K562 (cell line): ENCODE measurements at regions not wholly inside any gene's neighbourhood (a gene's known extent, or its start where the extent isn't known, plus 50 kb on each side); places are given as distances from the start of the nearest gene placed in this dataset.

Experiments used
- ATAC-seq: fragments of 200-7000 bp; cut with Tn5 transposase; 3 replicates; pipeline ENCODE4 v1.9.1; 2020; ENCODE audit warnings: moderate library complexity
- BruUV-seq: library from RNA; stranded (reverse); fragments of 400-500 nt; replicated peaks from 2 replicates; lab custom pipeline; 2021; lab: Mats Ljungman, UMichigan
- CTCF ChIA-PET: fragments of 300-600 bp; formaldehyde crosslinking; extraction: SDS; loops from one replicate; lab custom pipeline; 2021; ENCODE audit warnings: low intra/inter-chr PET ratio; lab: Yijun Ruan, JAX
- POLR2A ChIA-PET: fragments of 300-600, 350-650 bp; sonication (Branson Sonifier 250); formaldehyde crosslinking; extraction: SDS; loops from one replicate; lab custom pipeline; 2021; ENCODE audit warnings: antibody characterized with exemption, inconsistent platforms; lab: Yijun Ruan, JAX
- DNase-seq, 4 experiments: peaks; one replicate each; pipeline versions ENCODE4 v3.0.0 to v3.0.0-alpha.2; 2011 to 2018; ENCODE audit warnings: low spot score in 3 of 4, mixed read lengths in 3 of 4; ENCODE audit errors: extremely low read depth in 1 of 4
- FAIRE-seq: peaks from 2 replicates; lab custom pipeline; 2011; peaks lifted over from hg19 to GRCh38; lab: Jason Lieb, UNC
- H2AFZ ChIP-seq: 2 replicates; pipeline ENCODE4 v1.6.0; 2011; ENCODE audit warnings: low read depth, low read length, control low read depth, inconsistent platforms
- H3K27ac ChIP-seq: fragments of 200-600 bp; 3 replicates; pipeline ENCODE4 v1.8.0; 2011; ENCODE audit warnings: low read depth, mild to moderate bottlenecking, control low read depth, inconsistent platforms, low read length, moderate library complexity, mixed read lengths; ENCODE audit errors: extremely low read depth
- H3K27me3 ChIP-seq, 2 experiments: fragments of 300-600 bp in 1 of 2; 2 replicates in 1 of 2; 3 replicates in 1 of 2; pipeline versions ENCODE4 v1.6.0 to v1.8.0; 2011; ENCODE audit warnings: inconsistent platforms in 2 of 2, low read length in 2 of 2, mild to moderate bottlenecking in 1 of 2, mixed read lengths in 1 of 2, moderate library complexity in 1 of 2; ENCODE audit not compliant: control insufficient read depth in 2 of 2, insufficient read depth in 2 of 2
- H3K36me3 ChIP-seq: fragments of 300-600 bp; 3 replicates; pipeline ENCODE4 v1.8.0; 2011; ENCODE audit warnings: mild to moderate bottlenecking, low read length, inconsistent platforms; ENCODE audit not compliant: control insufficient read depth, insufficient read depth
- H3K4me1 ChIP-seq, 2 experiments: fragments of 200-600 bp in 1 of 2; replicated peaks in 1 of 2; 2 replicates in 1 of 2; 3 replicates in 1 of 2; pipeline versions ENCODE4 v1.5.1 to v1.8.0; 2011; ENCODE audit warnings: inconsistent platforms in 2 of 2, low read length in 2 of 2, mild to moderate bottlenecking in 1 of 2, mixed read lengths in 1 of 2, moderate library complexity in 1 of 2; ENCODE audit not compliant: control insufficient read depth in 2 of 2, insufficient read depth in 2 of 2
- H3K4me2 ChIP-seq: 2 replicates; pipeline ENCODE4 v1.6.1; 2011; ENCODE audit warnings: low read length, control low read depth, inconsistent platforms, mixed read lengths; ENCODE audit not compliant: insufficient read depth
- H3K4me3 ChIP-seq: fragments of 200-600 bp; sonication (generic), shearing (Covaris generic); 2 replicates; pipeline ENCODE4 v1.5.1; 2016; ENCODE audit warnings: control low read depth, inconsistent platforms
- H3K79me2 ChIP-seq: fragments of 200-600 bp; 3 replicates; pipeline ENCODE4 v1.8.0; 2011; ENCODE audit warnings: low read length, inconsistent platforms; ENCODE audit not compliant: control insufficient read depth, insufficient read depth
- H3K9ac ChIP-seq, 2 experiments: 2 replicates each; pipeline versions ENCODE4 v1.6.0 to v1.6.1; 2011; ENCODE audit warnings: low read depth in 2 of 2, low read length in 2 of 2, control low read depth in 1 of 2, inconsistent platforms in 1 of 2, mild to moderate bottlenecking in 1 of 2, mixed read lengths in 1 of 2; ENCODE audit not compliant: insufficient read depth in 1 of 2
- H3K9me1 ChIP-seq: one replicate; pipeline ENCODE4 v1.6.0; 2011; ENCODE audit warnings: inconsistent platforms, mild to moderate bottlenecking, low read length, moderate library complexity; ENCODE audit not compliant: control insufficient read depth, insufficient read depth
- H3K9me3 ChIP-seq: replicated peaks from 2 replicates; pipeline ENCODE4 v1.5.1; 2011; ENCODE audit warnings: low read depth, low read length, inconsistent platforms; ENCODE audit not compliant: control insufficient read depth, insufficient read depth
- H4K20me1 ChIP-seq: replicated peaks from 2 replicates; pipeline ENCODE4 v1.6.1; 2011; ENCODE audit warnings: low read length, inconsistent platforms, mixed read lengths; ENCODE audit not compliant: control insufficient read depth, insufficient read depth
- ARID2 ChIP-seq: fragments of 450-650 bp; IDR thresholded peaks from 2 replicates; pipeline ENCODE4 v1.6.1; 2017; ENCODE audit warnings: antibody characterized with exemption, mild to moderate bottlenecking
- BRD4 ChIP-seq: fragments of 200-600 bp; sonication (generic); IDR thresholded peaks from 2 replicates; pipeline ENCODE4 v1.6.1; 2017; ENCODE audit warnings: inconsistent platforms
- CBFB ChIP-seq: sonication (generic); formaldehyde crosslinking; IDR thresholded peaks from 2 replicates; pipeline ENCODE4 v1.4.0; 2020; ENCODE audit warnings: mild to moderate bottlenecking, missing genetic modification reagents
- DPF2 ChIP-seq: fragments of 450-650 bp; IDR thresholded peaks from 2 replicates; pipeline ENCODE4 v1.6.1; 2016
- EGR1 ChIP-seq: fragments of 450-650 bp; conservative IDR thresholded peaks from 2 replicates; pipeline ENCODE4 v1.6.1; 2017; ENCODE audit warnings: mild to moderate bottlenecking
- FIP1L1 ChIP-seq: fragments of 200-400 bp; formaldehyde crosslinking; IDR thresholded peaks from 2 replicates; pipeline ENCODE4 v1.6.1; 2018; ENCODE audit warnings: mild to moderate bottlenecking, low read depth, low read length; ENCODE audit not compliant: poor library complexity, severe bottlenecking
- FUS ChIP-seq: fragments of 200-400 bp; formaldehyde crosslinking; optimal IDR thresholded peaks from 2 replicates; pipeline ENCODE3; 2017; ENCODE audit warnings: low read depth, low read length
- MAFG ChIP-seq: fragments of 450-650 bp; conservative IDR thresholded peaks from 2 replicates; pipeline ENCODE4 v1.6.1; 2016; ENCODE audit warnings: missing genetic modification characterization, missing compliant biosample characterization
- NONO ChIP-seq, 2 experiments: fragments of 200-400 bp in 1 of 2; fragments of 450-650 bp in 1 of 2; formaldehyde crosslinking in 1 of 2; IDR thresholded peaks; 2 replicates each; pipeline ENCODE4 v1.6.1; 2017; ENCODE audit warnings: low read depth in 2 of 2, mild to moderate bottlenecking in 2 of 2, moderate library complexity in 2 of 2, low read length in 1 of 2
- NR2C1 ChIP-seq, 2 experiments: fragments of 450-650 bp; IDR thresholded peaks; 2 replicates each; pipeline ENCODE4 v1.6.1; 2017; ENCODE audit warnings: mild to moderate bottlenecking in 2 of 2, antibody characterized with exemption in 1 of 2, inconsistent platforms in 1 of 2, missing compliant biosample characterization in 1 of 2, missing genetic modification characterization in 1 of 2
- RBM39 ChIP-seq: fragments of 200-400 bp; formaldehyde crosslinking; optimal IDR thresholded peaks from 2 replicates; pipeline ENCODE3; 2018; ENCODE audit warnings: low read depth, low read length
- TAF7 ChIP-seq: fragments of 450-650 bp; IDR thresholded peaks from 2 replicates; pipeline ENCODE4 v1.6.1; 2016; ENCODE audit warnings: missing genetic modification characterization, missing compliant biosample characterization
- ZNF274 ChIP-seq: IDR thresholded peaks from 2 replicates; pipeline ENCODE4 v1.6.1; 2011; ENCODE audit warnings: low read depth, mild to moderate bottlenecking, low read length, moderate library complexity, borderline replicate concordance
- ZNF444 ChIP-seq: fragments of 250-450 bp; sonication (Bioruptor Pico); IDR thresholded peaks from 2 replicates; pipeline ENCODE4 v1.4.0; 2020; ENCODE audit warnings: mild to moderate bottlenecking, moderate library complexity
- ZNF445 ChIP-seq: fragments of 250-450 bp; sonication (Bioruptor Pico); IDR thresholded peaks from 2 replicates; pipeline ENCODE4 v1.4.0; 2020; ENCODE audit warnings: low read depth, mild to moderate bottlenecking, moderate library complexity
- ZNF589 ChIP-seq: fragments of 200-800 bp; sonication (Bioruptor generic); IDR thresholded peaks from 2 replicates; pipeline ENCODE4 v1.6.1; 2016; ENCODE audit warnings: low read depth, missing genetic modification characterization, missing compliant biosample characterization
- WGBS: fragments of 100-300 bp; shearing (Covaris generic); methylation state at CpG from one replicate; pipeline ENCODE4 v1.1.6; 2016; ENCODE audit warnings: low coverage, mixed read lengths; ENCODE audit not compliant: insufficient coverage; ENCODE audit errors: missing lambda C conversion rate; 5-methylcytosine and 5-hydroxymethylcytosine counted together
- in situ Hi-C: fragments of 300-500 bp; cut with MboI; formaldehyde crosslinking; loops from 4 replicates; pipeline ENCODE4 v1.15.0; 2018; ENCODE audit warnings: inconsistent platforms, mixed read lengths
- intact Hi-C: fragments of 100-400 bp; cut with micrococcal nuclease; formaldehyde crosslinking; loops from 2 replicates; pipeline ENCODE4 v1.14.2; 2022
- TF ChIP-seq, protein P1 (sequence below): fragments of 250-450 bp; sonication (Bioruptor Pico); IDR thresholded peaks from 2 replicates; pipeline ENCODE4 v1.5.0; 2021; ENCODE audit warnings: mild to moderate bottlenecking, borderline replicate concordance
- TF ChIP-seq, protein P2 (sequence below): sonication (generic); formaldehyde crosslinking; IDR thresholded peaks from 2 replicates; pipeline ENCODE4 v1.8.0; 2022; ENCODE audit warnings: missing genetic modification reagents, mild to moderate bottlenecking, borderline replicate concordance
- TF ChIP-seq, protein P3 (sequence below): fragments of 450-650 bp; IDR thresholded peaks from 2 replicates; pipeline ENCODE4 v1.6.1; 2016; ENCODE audit warnings: missing biosample characterization, missing genetic modification characterization

DNA sequence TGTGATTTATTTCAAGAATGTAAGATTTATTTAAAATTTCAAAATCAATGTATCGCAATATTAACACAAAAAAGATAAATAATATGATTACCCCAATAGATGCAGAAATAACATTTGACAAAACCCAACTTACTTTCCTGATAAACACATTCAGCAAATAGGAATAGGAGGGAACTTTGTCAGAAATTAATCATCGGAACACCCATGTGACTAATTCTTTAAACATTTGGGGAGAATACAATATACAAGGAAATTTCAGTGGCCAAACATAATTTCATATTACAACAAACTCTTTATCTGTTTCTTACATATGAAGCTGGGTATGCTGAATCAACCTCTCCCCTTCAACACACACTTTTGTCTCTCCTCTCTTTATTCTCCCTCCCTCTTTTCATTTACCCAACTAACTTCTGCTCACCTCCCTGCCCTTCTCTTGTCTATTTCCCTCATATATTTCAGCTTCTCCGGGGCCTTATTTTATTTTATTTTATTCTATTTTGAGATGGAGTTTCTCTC is 309.6 kb upstream of the CNTNAP5 start:
- H3K4me1 ChIP-seq: no peaks in the 10 kb centered on the region
- no peak overlapping the region for H3K4me2 ChIP-seq
- no peaks in the 10 kb centered on the region for H3K27me3 ChIP-seq
- ChIA-PET CTCF (no interaction called here), POLR2A (no interaction called here)
- H4K20me1 ChIP-seq: no peaks in the 10 kb centered on the region
- BruUV-seq: no TSS peak
- H3K9ac ChIP-seq: no peak overlapping the region
- H3K36me3 ChIP-seq: no peaks in the 10 kb centered on the region
- H3K79me2 ChIP-seq: no peaks in the 10 kb centered on the region
- TF ChIP-seq EGR1: no peak
- no peak for TF ChIP-seq NR2C1 (IDR thresholded peaks at IDR 0.05)
- no peak for TF ChIP-seq NR2C1 (tag; IDR thresholded peaks at IDR 0.05)
- no peak for TF ChIP-seq BRD4
- TF ChIP-seq, protein P1, sequence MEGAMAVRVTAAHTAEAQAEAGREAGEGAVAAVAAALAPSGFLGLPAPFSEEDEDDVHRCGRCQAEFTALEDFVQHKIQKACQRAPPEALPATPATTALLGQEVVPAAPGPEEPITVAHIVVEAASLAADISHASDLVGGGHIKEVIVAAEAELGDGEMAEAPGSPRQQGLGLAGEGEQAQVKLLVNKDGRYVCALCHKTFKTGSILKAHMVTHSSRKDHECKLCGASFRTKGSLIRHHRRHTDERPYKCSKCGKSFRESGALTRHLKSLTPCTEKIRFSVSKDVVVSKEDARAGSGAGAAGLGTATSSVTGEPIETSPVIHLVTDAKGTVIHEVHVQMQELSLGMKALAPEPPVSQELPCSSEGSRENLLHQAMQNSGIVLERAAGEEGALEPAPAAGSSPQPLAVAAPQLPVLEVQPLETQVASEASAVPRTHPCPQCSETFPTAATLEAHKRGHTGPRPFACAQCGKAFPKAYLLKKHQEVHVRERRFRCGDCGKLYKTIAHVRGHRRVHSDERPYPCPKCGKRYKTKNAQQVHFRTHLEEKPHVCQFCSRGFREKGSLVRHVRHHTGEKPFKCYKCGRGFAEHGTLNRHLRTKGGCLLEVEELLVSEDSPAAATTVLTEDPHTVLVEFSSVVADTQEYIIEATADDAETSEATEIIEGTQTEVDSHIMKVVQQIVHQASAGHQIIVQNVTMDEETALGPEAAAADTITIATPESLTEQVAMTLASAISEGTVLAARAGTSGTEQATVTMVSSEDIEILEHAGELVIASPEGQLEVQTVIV: no peak
- no peak for TF ChIP-seq MAFG (tag)
- no peak for TF ChIP-seq ZNF589 (CRISPR knock-in tag)
- TF ChIP-seq, protein P2, sequence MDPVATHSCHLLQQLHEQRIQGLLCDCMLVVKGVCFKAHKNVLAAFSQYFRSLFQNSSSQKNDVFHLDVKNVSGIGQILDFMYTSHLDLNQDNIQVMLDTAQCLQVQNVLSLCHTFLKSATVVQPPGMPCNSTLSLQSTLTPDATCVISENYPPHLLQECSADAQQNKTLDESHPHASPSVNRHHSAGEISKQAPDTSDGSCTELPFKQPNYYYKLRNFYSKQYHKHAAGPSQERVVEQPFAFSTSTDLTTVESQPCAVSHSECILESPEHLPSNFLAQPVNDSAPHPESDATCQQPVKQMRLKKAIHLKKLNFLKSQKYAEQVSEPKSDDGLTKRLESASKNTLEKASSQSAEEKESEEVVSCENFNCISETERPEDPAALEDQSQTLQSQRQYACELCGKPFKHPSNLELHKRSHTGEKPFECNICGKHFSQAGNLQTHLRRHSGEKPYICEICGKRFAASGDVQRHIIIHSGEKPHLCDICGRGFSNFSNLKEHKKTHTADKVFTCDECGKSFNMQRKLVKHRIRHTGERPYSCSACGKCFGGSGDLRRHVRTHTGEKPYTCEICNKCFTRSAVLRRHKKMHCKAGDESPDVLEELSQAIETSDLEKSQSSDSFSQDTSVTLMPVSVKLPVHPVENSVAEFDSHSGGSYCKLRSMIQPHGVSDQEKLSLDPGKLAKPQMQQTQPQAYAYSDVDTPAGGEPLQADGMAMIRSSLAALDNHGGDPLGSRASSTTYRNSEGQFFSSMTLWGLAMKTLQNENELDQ: no peak
- no peak for TF ChIP-seq ZNF274
- no peak for TF ChIP-seq FIP1L1
- no peak for TF ChIP-seq CBFB
- no peak for TF ChIP-seq ZNF445
- TF ChIP-seq DPF2: no peak
- no peak for TF ChIP-seq ARID2
- TF ChIP-seq TAF7 (tag): no peak
- TF ChIP-seq RBM39: no peak
- TF ChIP-seq, protein P3, sequence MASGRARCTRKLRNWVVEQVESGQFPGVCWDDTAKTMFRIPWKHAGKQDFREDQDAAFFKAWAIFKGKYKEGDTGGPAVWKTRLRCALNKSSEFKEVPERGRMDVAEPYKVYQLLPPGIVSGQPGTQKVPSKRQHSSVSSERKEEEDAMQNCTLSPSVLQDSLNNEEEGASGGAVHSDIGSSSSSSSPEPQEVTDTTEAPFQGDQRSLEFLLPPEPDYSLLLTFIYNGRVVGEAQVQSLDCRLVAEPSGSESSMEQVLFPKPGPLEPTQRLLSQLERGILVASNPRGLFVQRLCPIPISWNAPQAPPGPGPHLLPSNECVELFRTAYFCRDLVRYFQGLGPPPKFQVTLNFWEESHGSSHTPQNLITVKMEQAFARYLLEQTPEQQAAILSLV: no peak
- no peak for TF ChIP-seq ZNF444 (CRISPR knock-in tag)
- no peak for TF ChIP-seq NONO (IDR thresholded peaks at IDR 0.05; ENCODE audit: low read depth in 2 of 2, low read length in 1 of 2)
- no peak for TF ChIP-seq FUS
- TF ChIP-seq, all 486 proteins: peak for 0
- no peak for ATAC-seq
- Histone ChIP-seq H2AFZ (no peak overlapping the region), H3K4me3 (no peak overlapping the region), H3K9me3 (no peaks in the 10 kb centered on the region), H3K27ac (no peak overlapping the region), H3K9me1 (no peaks in the 10 kb centered on the region)
- in situ Hi-C loops (no loop called here), intact Hi-C loops (no loop called here)
- WGBS: 4% methylated on average over 3 of the region's 3 CpGs
- no peak for DNase-seq
- no peak for FAIRE-seq
